HFFc6 (cell line): ENCODE measurements at regions not wholly inside any gene's neighbourhood (a gene's known extent, or its start where the extent isn't known, plus 50 kb on each side); places are given as distances from the start of the nearest gene placed in this dataset.

Source experiments
- DNase-seq: peaks from one replicate; pipeline ENCODE4 v3.0.0-alpha.2; 2018
- H3K27ac Mint-ChIP-seq: 2 replicates; pipeline ENCODE4 v1.8.0; 2020; ENCODE audit warnings: mild to moderate bottlenecking, mixed read lengths
- H3K27me3 Mint-ChIP-seq: 2 replicates; pipeline ENCODE4 v1.8.0; 2021; ENCODE audit warnings: mild to moderate bottlenecking, moderate library complexity, mixed read lengths; ENCODE audit not compliant: insufficient read depth
- H3K36me3 Mint-ChIP-seq: 2 replicates; pipeline ENCODE4 v1.8.0; 2021; ENCODE audit warnings: low read depth, mixed read lengths
- H3K4me1 Mint-ChIP-seq: 2 replicates; pipeline ENCODE4 v1.8.0; 2020; ENCODE audit warnings: low read depth, mixed read lengths
- H3K4me3 Mint-ChIP-seq: 2 replicates; pipeline ENCODE4 v1.8.0; 2020; ENCODE audit warnings: mild to moderate bottlenecking, moderate library complexity, mixed read lengths
- H3K9me3 Mint-ChIP-seq: 2 replicates; pipeline ENCODE4 v1.8.0; 2020; ENCODE audit warnings: mild to moderate bottlenecking, mixed read lengths
- CTCF ChIP-seq: fragments of 200-600 bp; sonication (generic); IDR thresholded peaks from 2 replicates; pipeline ENCODE4 v1.5.0; 2021; ENCODE audit warnings: antibody characterized with exemption, mild to moderate bottlenecking

DNA sequence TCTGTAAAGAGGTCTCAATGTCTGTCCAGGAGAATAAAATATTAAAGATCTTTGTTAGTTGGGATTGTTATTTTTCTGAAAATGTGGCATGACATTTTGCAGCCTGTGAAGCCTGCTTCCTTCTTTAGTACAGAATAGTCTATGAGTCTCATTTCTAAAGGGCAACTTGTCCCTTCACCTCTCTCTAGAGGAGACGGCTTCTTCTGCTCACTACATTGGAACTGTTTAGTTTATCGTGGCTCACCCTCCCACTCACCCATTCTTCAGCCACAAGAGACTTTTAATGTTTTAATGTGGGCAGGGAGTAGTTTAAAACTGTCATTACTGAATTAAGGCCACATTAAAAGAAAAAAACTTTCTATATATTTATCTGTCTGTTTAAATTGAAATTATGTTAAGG lies 161.0 kb downstream of the BARD1 start:
- Mint-ChIP-seq H3K36me3 (no peaks in the 10 kb centered on the region), H3K4me3 (no peak overlapping the region), H3K9me3 (no peaks in the 10 kb centered on the region), H3K27me3 (peaks cover 2% of the 10 kb centered on the region; the same call in 1 of the 2 replicates), H3K4me1 (peaks cover 31% of the 10 kb centered on the region), H3K27ac (no peak overlapping the region)
- DNase-seq, result no peak
- TF ChIP-seq CTCF, result no peak

GRCh38 chr2:214631406-214631805 lies 178.1 kb downstream of the BARD1 start:
- TF ChIP-seq CTCF, result no peak
- Mint-ChIP-seq H3K4me3 (no peak overlapping the region), H3K27ac (no peak overlapping the region), H3K4me1 (peaks cover 6% of the 10 kb centered on the region; the same call in 1 of the 2 replicates), H3K9me3 (0 out of 2 replicates have a peak, but pooled peaks cover 3% of the 10 kb centered on the region), H3K27me3 (peaks cover 6% of the 10 kb centered on the region), H3K36me3 (no peaks in the 10 kb centered on the region)
- DNase-seq, result no peak

GRCh38 chr2:214630402-214631045 lies 179.0 kb downstream of the BARD1 start:
- H3K4me1 Mint-ChIP-seq, result peaks cover 6% of the 10 kb centered on the region; the same call in 1 of the 2 replicates
- no peak for TF ChIP-seq CTCF
- H3K4me3 Mint-ChIP-seq, result no peak overlapping the region
- H3K9me3 Mint-ChIP-seq, result peaks cover 3% of the 10 kb centered on the region; the same call in 1 of the 2 replicates
- H3K27me3 Mint-ChIP-seq, result peaks cover 6% of the 10 kb centered on the region; the same call in 1 of the 2 replicates
- DNase-seq, result peak; percentile 8
- no peaks in the 10 kb centered on the region for H3K36me3 Mint-ChIP-seq
- no peak overlapping the region for H3K27ac Mint-ChIP-seq

- DNase-seq, result no peak
- TF ChIP-seq CTCF, result no peak
- H3K9me3 Mint-ChIP-seq, result peaks cover 3% of the 10 kb centered on the region; the same call in 1 of the 2 replicates
- no peak overlapping the region for H3K27ac Mint-ChIP-seq
- no peaks in the 10 kb centered on the region for H3K36me3 Mint-ChIP-seq
- H3K4me3 Mint-ChIP-seq, result no peak overlapping the region
- H3K27me3 Mint-ChIP-seq, result peaks cover 6% of the 10 kb centered on the region; the same call in 1 of the 2 replicates
- peaks cover 6% of the 10 kb centered on the region; the same call in 1 of the 2 replicates for H3K4me1 Mint-ChIP-seq
Observed at GRCh38 chr2:214629875-214630274, 179.6 kb downstream of the BARD1 start.
